Fibroblast of skin of left biceps (primary cell): ENCODE measurements at regions not wholly inside any gene's neighbourhood (a gene's known extent, or its start where the extent isn't known, plus 50 kb on each side); places are given as distances from the start of the nearest gene placed in this dataset.

ENCODE experiments used
- DNase-seq, 2 experiments: peaks; one replicate each; pipeline ENCODE4 v3.0.0-alpha.2; 2013; ENCODE audit warnings: low read depth in 2 of 2

GRCh38 chr15:31870328-31871165 lies 159.8 kb upstream of the CHRNA7 start, which contains the start of gene OTUD7A:
Gene OTUD7A, minus strand, starts transcription at chr15:31870673.
- DNase-seq, result peak; percentile 57

GRCh38 chr15:31871166-31871886 lies 159.0 kb upstream of the CHRNA7 start:
- no peak for DNase-seq

- DNase-seq, result no peak
Measured at GRCh38 chr15:31871887-31872281, 158.4 kb upstream of the CHRNA7 start.

GRCh38 chr15:31887246-31887645 lies 143.1 kb upstream of the CHRNA7 start:
- no peak for DNase-seq

GRCh38 chr15:31892513-31892912 lies 137.8 kb upstream of the CHRNA7 start:
- DNase-seq, result no peak

GRCh38 chr15:31893780-31894179 lies 136.5 kb upstream of the CHRNA7 start:
- no peak for DNase-seq

GRCh38 chr15:31897746-31898145 lies 132.6 kb upstream of the CHRNA7 start:
- DNase-seq, result no peak

- no peak for DNase-seq
Measured at GRCh38 chr15:31901501-31901900, 128.8 kb upstream of the CHRNA7 start.

- DNase-seq, result no peak
Measured at GRCh38 chr15:31905054-31905453, 125.3 kb upstream of the CHRNA7 start.

GRCh38 chr15:31925541-31925940 lies 104.8 kb upstream of the CHRNA7 start:
- DNase-seq, result no peak

- no peak for DNase-seq
Measured at GRCh38 chr15:31930967-31931366, 99.3 kb upstream of the CHRNA7 start.

GRCh38 chr15:31932576-31932975 lies 97.7 kb upstream of the CHRNA7 start:
- DNase-seq, result peak; percentile 62 to 64

GRCh38 chr15:31934821-31935220 lies 95.5 kb upstream of the CHRNA7 start:
- DNase-seq, result peak in 1 of 2 experiments; percentile 20

GRCh38 chr15:31953478-31953877 lies 76.8 kb upstream of the CHRNA7 start:
- DNase-seq, result no peak

GRCh38 chr15:31954374-31955172 lies 75.7 kb upstream of the CHRNA7 start:
- no peak for DNase-seq

- DNase-seq, result no peak
Measured at GRCh38 chr15:31955734-31956133, 74.6 kb upstream of the CHRNA7 start.

GRCh38 chr15:31957581-31957980 lies 72.7 kb upstream of the CHRNA7 start:
- peak; percentile 45 to 53 for DNase-seq

GRCh38 chr15:31964586-31965307 lies 65.6 kb upstream of the CHRNA7 start:
- DNase-seq, result no peak

GRCh38 chr15:31970007-31970406 lies 60.3 kb upstream of the CHRNA7 start:
- DNase-seq, result no peak

GRCh38 chr15:31973197-31973596 lies 57.1 kb upstream of the CHRNA7 start:
- DNase-seq, result no peak

- no peak for DNase-seq
Measured at GRCh38 chr15:31974154-31974794, 56.0 kb upstream of the CHRNA7 start.
